Inflammatory macrophage treated with lipopolysaccharide for 1 hour (primary cell): ENCODE measurements at regions not wholly inside any gene's neighbourhood (a gene's known extent, or its start where the extent isn't known, plus 50 kb on each side); places are given as distances from the start of the nearest gene placed in this dataset.
"Not testable (repeated sequence)": the region's sequence is repeated elsewhere in the genome, so short reads cannot be mapped to it uniquely, and the experiment has no call there.

Experiments used
- DNase-seq, 2 donors: peaks; one replicate each; pipeline ENCODE4 v3.0.0-alpha.2; 2020 to 2022

GRCh38 chr2:199216253-199216652 lies 241.5 kb downstream of the SATB2 start:
- no peak for DNase-seq

- DNase-seq = no peak
Measured at GRCh38 chr2:199207011-199207410, 250.7 kb downstream of the SATB2 start.

GRCh38 chr2:199206536-199206935 lies 251.2 kb downstream of the SATB2 start:
- DNase-seq = no peak

GRCh38 chr2:199202964-199203363 lies 254.8 kb downstream of the SATB2 start:
- DNase-seq = no peak

GRCh38 chr2:199201539-199201938 lies 256.2 kb downstream of the SATB2 start:
- no peak for DNase-seq

- no peak for DNase-seq
Measured at GRCh38 chr2:199199797-199200196, 257.9 kb downstream of the SATB2 start.

- no peak for DNase-seq
Measured at GRCh38 chr2:199197448-199197847, 260.3 kb downstream of the SATB2 start.

- DNase-seq = no peak
Measured at GRCh38 chr2:199196686-199197085, 261.1 kb downstream of the SATB2 start.

- no peak for DNase-seq
Measured at GRCh38 chr2:199195927-199196502, 261.7 kb downstream of the SATB2 start.

GRCh38 chr2:199191461-199191860 lies 266.3 kb downstream of the SATB2 start:
- no peak for DNase-seq

- no peak for DNase-seq
Measured at GRCh38 chr2:199189229-199189628, 268.5 kb downstream of the SATB2 start.

GRCh38 chr2:199186301-199186751 lies 271.4 kb downstream of the SATB2 start:
- DNase-seq = no peak

- DNase-seq = not testable (repeated sequence)
Measured at GRCh38 chr2:199185174-199185573, 272.6 kb downstream of the SATB2 start.

- DNase-seq = no peak
Measured at GRCh38 chr2:199163613-199164458, 293.9 kb downstream of the SATB2 start.

GRCh38 chr2:199160677-199161465 lies 296.9 kb downstream of the SATB2 start:
- no peak for DNase-seq

GRCh38 chr2:199160081-199160480 lies 297.7 kb downstream of the SATB2 start:
- DNase-seq = no peak

GRCh38 chr2:199148076-199148845 lies 309.5 kb downstream of the SATB2 start:
- no peak for DNase-seq

GRCh38 chr2:199147216-199147615 lies 310.5 kb downstream of the SATB2 start:
- DNase-seq = no peak

- DNase-seq = no peak
Measured at GRCh38 chr2:199144546-199144945, 313.2 kb downstream of the SATB2 start.

- DNase-seq = no peak
Measured at GRCh38 chr2:199144036-199144435, 313.7 kb downstream of the SATB2 start.

- no peak for DNase-seq
Measured at GRCh38 chr2:199136681-199137080, 321.1 kb downstream of the SATB2 start.

GRCh38 chr2:199136242-199136641 lies 321.5 kb downstream of the SATB2 start:
- no peak for DNase-seq

GRCh38 chr2:199131876-199132275 lies 325.9 kb downstream of the SATB2 start:
- DNase-seq = no peak
